HUES6 (cell line): ENCODE measurements at regions not wholly inside any gene's neighbourhood (a gene's known extent, or its start where the extent isn't known, plus 50 kb on each side); places are given as distances from the start of the nearest gene placed in this dataset.

Experiments
- H3K27ac ChIP-seq: 2 replicates; pipeline ENCODE4 v1.7.0; 2013; ENCODE audit warnings: low read depth, mild to moderate bottlenecking, low read length, inconsistent platforms
- H3K27me3 ChIP-seq: 2 replicates; pipeline ENCODE4 v1.6.1; 2013; ENCODE audit warnings: low read length; ENCODE audit not compliant: control insufficient read depth, insufficient read depth
- H3K36me3 ChIP-seq: 2 replicates; pipeline ENCODE4 v1.6.1; 2013; ENCODE audit warnings: low read length; ENCODE audit not compliant: control insufficient read depth, insufficient read depth
- H3K4me1 ChIP-seq: 2 replicates; pipeline ENCODE4 v1.6.1; 2013; ENCODE audit warnings: low read length; ENCODE audit not compliant: control insufficient read depth, insufficient read depth
- H3K4me3 ChIP-seq: 2 replicates; pipeline ENCODE4 v1.5.1; 2013; ENCODE audit warnings: low read depth, low read length
- H3K9ac ChIP-seq: one replicate; pipeline ENCODE4 v1.6.1; 2013; ENCODE audit warnings: mild to moderate bottlenecking, low read length
- H3K9me3 ChIP-seq: 2 replicates; pipeline ENCODE4 v1.6.1; 2013; ENCODE audit warnings: low read depth, low read length; ENCODE audit not compliant: control insufficient read depth, insufficient read depth

- Histone ChIP-seq H3K4me1 (no peaks in the 10 kb centered on the region), H3K27me3 (no peaks in the 10 kb centered on the region), H3K9me3 (no peaks in the 10 kb centered on the region; the same call in 1 of the 2 replicates), H3K9ac (no peak overlapping the region), H3K36me3 (no peaks in the 10 kb centered on the region), H3K27ac (no peak overlapping the region), H3K4me3 (no peak overlapping the region)
Observed at GRCh38 chr21:27390384-27390783, 423.5 kb upstream of the ADAMTS5 start.

- Histone ChIP-seq H3K9ac (no peak overlapping the region), H3K9me3 (no peaks in the 10 kb centered on the region; the same call in 1 of the 2 replicates), H3K27ac (no peak overlapping the region), H3K4me3 (no peak overlapping the region), H3K4me1 (no peaks in the 10 kb centered on the region), H3K27me3 (no peaks in the 10 kb centered on the region), H3K36me3 (no peaks in the 10 kb centered on the region)
Observed at GRCh38 chr21:27388825-27389224, 421.9 kb upstream of the ADAMTS5 start.

GRCh38 chr21:27382404-27382803 lies 415.5 kb upstream of the ADAMTS5 start:
- Histone ChIP-seq H3K4me3 (no peak overlapping the region), H3K4me1 (peaks cover 3% of the 10 kb centered on the region; the same call in 1 of the 2 replicates), H3K36me3 (no peaks in the 10 kb centered on the region), H3K9ac (no peak overlapping the region), H3K27ac (no peak overlapping the region), H3K9me3 (no peaks in the 10 kb centered on the region; the same call in 1 of the 2 replicates), H3K27me3 (no peaks in the 10 kb centered on the region)

GRCh38 chr21:27380303-27380702 lies 413.4 kb upstream of the ADAMTS5 start:
- Histone ChIP-seq H3K9ac (no peak overlapping the region), H3K4me1 (peaks cover 3% of the 10 kb centered on the region; the same call in 1 of the 2 replicates), H3K4me3 (no peak overlapping the region), H3K36me3 (no peaks in the 10 kb centered on the region), H3K27me3 (no peaks in the 10 kb centered on the region), H3K27ac (no peak overlapping the region), H3K9me3 (no peaks in the 10 kb centered on the region)

- Histone ChIP-seq H3K4me1 (peaks cover 3% of the 10 kb centered on the region; the same call in 1 of the 2 replicates), H3K9ac (no peak overlapping the region), H3K4me3 (no peak overlapping the region), H3K27ac (no peak overlapping the region), H3K36me3 (no peaks in the 10 kb centered on the region), H3K27me3 (no peaks in the 10 kb centered on the region), H3K9me3 (no peaks in the 10 kb centered on the region)
Observed at GRCh38 chr21:27379354-27379753, 412.5 kb upstream of the ADAMTS5 start.

GRCh38 chr21:27372381-27372780 lies 405.5 kb upstream of the ADAMTS5 start:
- Histone ChIP-seq H3K27ac (no peak overlapping the region), H3K9ac (no peak overlapping the region), H3K4me1 (peaks cover 24% of the 10 kb centered on the region), H3K9me3 (no peaks in the 10 kb centered on the region), H3K36me3 (no peaks in the 10 kb centered on the region), H3K27me3 (no peaks in the 10 kb centered on the region), H3K4me3 (no peak overlapping the region)

GRCh38 chr21:27371975-27372331 lies 405.1 kb upstream of the ADAMTS5 start:
- 0 out of 2 replicates have a peak overlapping the region, but pooled peaks have one; percentile 34 for H3K27ac ChIP-seq
- no peaks in the 10 kb centered on the region for H3K36me3 ChIP-seq
- no peaks in the 10 kb centered on the region for H3K9me3 ChIP-seq
- peak overlapping the region; percentile 7 for H3K9ac ChIP-seq
- H3K27me3 ChIP-seq, result no peaks in the 10 kb centered on the region
- H3K4me1 ChIP-seq, result peaks cover 24% of the 10 kb centered on the region
- H3K4me3 ChIP-seq, result no peak overlapping the region

- Histone ChIP-seq H3K4me3 (no peak overlapping the region), H3K9me3 (no peaks in the 10 kb centered on the region), H3K27me3 (no peaks in the 10 kb centered on the region), H3K4me1 (peaks cover 24% of the 10 kb centered on the region), H3K27ac (0 out of 2 replicates have a peak overlapping the region, but pooled peaks have one; percentile 34), H3K9ac (peak overlapping the region; percentile 7), H3K36me3 (no peaks in the 10 kb centered on the region)
Observed at GRCh38 chr21:27371115-27371974, 404.5 kb upstream of the ADAMTS5 start.

GRCh38 chr21:27369978-27370571 lies 403.2 kb upstream of the ADAMTS5 start:
- H3K4me1 ChIP-seq, result peaks cover 24% of the 10 kb centered on the region
- H3K36me3 ChIP-seq, result no peaks in the 10 kb centered on the region
- H3K9ac ChIP-seq, result no peak overlapping the region
- H3K27me3 ChIP-seq, result no peaks in the 10 kb centered on the region
- no peak overlapping the region for H3K4me3 ChIP-seq
- H3K9me3 ChIP-seq, result no peaks in the 10 kb centered on the region
- no peak overlapping the region for H3K27ac ChIP-seq

GRCh38 chr21:27369234-27369633 lies 402.3 kb upstream of the ADAMTS5 start:
- no peaks in the 10 kb centered on the region for H3K9me3 ChIP-seq
- H3K36me3 ChIP-seq, result no peaks in the 10 kb centered on the region
- H3K27me3 ChIP-seq, result no peaks in the 10 kb centered on the region
- H3K9ac ChIP-seq, result no peak overlapping the region
- no peak overlapping the region; the same call in 1 of the 2 replicates for H3K27ac ChIP-seq
- H3K4me1 ChIP-seq, result peaks cover 24% of the 10 kb centered on the region
- no peak overlapping the region for H3K4me3 ChIP-seq

- H3K4me1 ChIP-seq, result peaks cover 14% of the 10 kb centered on the region
- no peaks in the 10 kb centered on the region for H3K27me3 ChIP-seq
- no peak overlapping the region for H3K4me3 ChIP-seq
- H3K9ac ChIP-seq, result no peak overlapping the region
- no peak overlapping the region for H3K27ac ChIP-seq
- H3K36me3 ChIP-seq, result no peaks in the 10 kb centered on the region
- H3K9me3 ChIP-seq, result no peaks in the 10 kb centered on the region
Observed at GRCh38 chr21:27366646-27367235, 399.9 kb upstream of the ADAMTS5 start.
